Loucy (cell line): ENCODE measurements at regions not wholly inside any gene's neighbourhood (a gene's known extent, or its start where the extent isn't known, plus 50 kb on each side); places are given as distances from the start of the nearest gene placed in this dataset.

Source experiments
- H2AFZ ChIP-seq: fragments of 200-600 bp; sonication (generic); 2 replicates; pipeline ENCODE4 v1.6.0; 2016; ENCODE audit warnings: antibody characterized with exemption, mild to moderate bottlenecking, low read length, moderate library complexity
- H3F3A ChIP-seq: fragments of 200-600 bp; 2 replicates; pipeline ENCODE4 v1.6.0; 2016; ENCODE audit warnings: antibody characterized with exemption, low read depth, mild to moderate bottlenecking
- H3K27me3 ChIP-seq: fragments of 200-600 bp; sonication (generic); 2 replicates; pipeline ENCODE4 v1.6.1; 2014; ENCODE audit warnings: low read length, mild to moderate bottlenecking; ENCODE audit not compliant: insufficient read depth, poor library complexity, severe bottlenecking
- H3K36me3 ChIP-seq: fragments of 200-600 bp; sonication (generic); 2 replicates; pipeline ENCODE4 v1.6.1; 2016; ENCODE audit warnings: low read length; ENCODE audit not compliant: insufficient read depth
- H3K4me1 ChIP-seq: fragments of 200-600 bp; sonication (generic); 2 replicates; pipeline ENCODE4 v1.5.1; 2014; ENCODE audit warnings: low read length, mild to moderate bottlenecking; ENCODE audit not compliant: insufficient read depth, poor library complexity, severe bottlenecking
- H3K4me2 ChIP-seq: fragments of 200-600 bp; sonication (generic); 2 replicates; pipeline ENCODE4 v1.6.0; 2014; ENCODE audit warnings: antibody characterized with exemption, low read length, low read depth, mild to moderate bottlenecking; ENCODE audit not compliant: poor library complexity, severe bottlenecking
- H3K4me3 ChIP-seq: fragments of 200-600 bp; sonication (generic); 2 replicates; pipeline ENCODE4 v1.5.1; 2014; ENCODE audit warnings: low read length, mild to moderate bottlenecking, mixed read lengths; ENCODE audit not compliant: poor library complexity, severe bottlenecking
- H3K79me2 ChIP-seq: fragments of 200-600 bp; sonication (generic); 2 replicates; pipeline ENCODE4 v1.6.1; 2014; ENCODE audit warnings: low read length; ENCODE audit not compliant: insufficient read depth
- H3K9ac ChIP-seq: fragments of 200-600 bp; sonication (generic); 2 replicates; pipeline ENCODE4 v1.6.0; 2014; ENCODE audit warnings: mild to moderate bottlenecking, low read depth, low read length, moderate library complexity; ENCODE audit not compliant: poor library complexity, severe bottlenecking
- H3K9me2 ChIP-seq: fragments of 200-600 bp; sonication (generic); replicated peaks from 2 replicates; pipeline ENCODE4 v1.6.1; 2016; ENCODE audit warnings: low read depth, low read length, mixed read lengths
- H3K9me3 ChIP-seq: fragments of 200-600 bp; sonication (generic); 2 replicates; pipeline ENCODE4 v1.6.1; 2014; ENCODE audit warnings: mild to moderate bottlenecking, antibody characterized with exemption, low read length, low read depth; ENCODE audit not compliant: insufficient read depth
- H4K20me1 ChIP-seq: fragments of 200-600 bp; sonication (generic); 2 replicates; pipeline ENCODE4 v1.6.0; 2014; ENCODE audit warnings: antibody characterized with exemption, low read length, mild to moderate bottlenecking; ENCODE audit not compliant: insufficient read depth, poor library complexity, severe bottlenecking
- CTCF ChIP-seq: fragments of 200-600 bp; sonication (generic); conservative IDR thresholded peaks from 2 replicates; pipeline ENCODE4 v1.5.1; 2014; ENCODE audit warnings: mild to moderate bottlenecking, antibody characterized with exemption, low read length
- EZH2phosphoT487 ChIP-seq: fragments of 200-600 bp; IDR thresholded peaks from 2 replicates; pipeline ENCODE4 v1.6.1; 2018; ENCODE audit warnings: antibody characterized with exemption, mild to moderate bottlenecking, moderate library complexity, borderline replicate concordance

DNA sequence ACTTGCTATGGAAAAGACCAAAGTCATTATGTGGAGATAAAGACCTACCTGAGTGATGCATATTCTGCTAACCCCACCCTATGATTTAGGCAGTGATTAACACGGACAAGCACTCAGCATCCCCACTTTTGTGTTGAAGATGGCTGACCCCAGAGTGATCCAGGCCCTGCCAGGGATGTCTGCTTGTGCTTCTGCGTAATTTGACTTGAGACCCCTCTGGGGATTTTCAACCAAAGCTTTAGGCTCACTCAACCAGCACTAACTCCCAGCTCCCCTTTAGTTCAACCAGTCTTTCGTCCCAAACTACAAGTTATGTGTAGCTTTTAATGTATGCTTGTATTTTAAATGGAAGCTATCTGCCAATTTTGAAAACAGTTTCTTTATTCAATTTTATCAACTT lies 538.0 kb upstream of the ID4 start:
- no peaks in the 10 kb centered on the region for H3K27me3 ChIP-seq
- H3K9me2 ChIP-seq = no peaks in the 10 kb centered on the region
- TF ChIP-seq CTCF (no peak), EZH2phosphoT487 (no peak)
- H3K36me3 ChIP-seq = no peaks in the 10 kb centered on the region
- no peak overlapping the region for H3K9ac ChIP-seq
- H3K9me3 ChIP-seq = no peaks in the 10 kb centered on the region
- no peaks in the 10 kb centered on the region for H4K20me1 ChIP-seq
- H3K4me1 ChIP-seq = no peaks in the 10 kb centered on the region
- no peaks in the 10 kb centered on the region for H3K79me2 ChIP-seq
- no peak overlapping the region for H2AFZ ChIP-seq
- no peaks in the 10 kb centered on the region for H3F3A ChIP-seq
- H3K4me3 ChIP-seq = no peak overlapping the region
- no peak overlapping the region for H3K4me2 ChIP-seq

GRCh38 chr6:19301980-19302379 lies 535.2 kb upstream of the ID4 start:
- Histone ChIP-seq H3K9ac (no peak overlapping the region), H3K9me2 (no peaks in the 10 kb centered on the region), H3K9me3 (no peaks in the 10 kb centered on the region), H3K36me3 (no peaks in the 10 kb centered on the region), H3K4me3 (no peak overlapping the region), H4K20me1 (no peaks in the 10 kb centered on the region), H3K4me1 (no peaks in the 10 kb centered on the region), H3K27me3 (no peaks in the 10 kb centered on the region), H3K79me2 (no peaks in the 10 kb centered on the region), H3F3A (no peaks in the 10 kb centered on the region), H2AFZ (no peak overlapping the region), H3K4me2 (no peak overlapping the region)
- TF ChIP-seq CTCF (no peak), EZH2phosphoT487 (no peak)

GRCh38 chr6:19303383-19303782 lies 533.8 kb upstream of the ID4 start:
- H4K20me1 ChIP-seq = no peaks in the 10 kb centered on the region
- no peaks in the 10 kb centered on the region for H3K79me2 ChIP-seq
- no peaks in the 10 kb centered on the region for H3K27me3 ChIP-seq
- TF ChIP-seq CTCF = no peak
- no peak for TF ChIP-seq EZH2phosphoT487
- H3K4me3 ChIP-seq = no peak overlapping the region
- no peaks in the 10 kb centered on the region for H3K36me3 ChIP-seq
- no peak overlapping the region for H3K4me2 ChIP-seq
- H3K4me1 ChIP-seq = no peaks in the 10 kb centered on the region
- H3K9ac ChIP-seq = no peak overlapping the region
- no peaks in the 10 kb centered on the region; the same call in 1 of the 2 replicates for H3K9me3 ChIP-seq
- no peaks in the 10 kb centered on the region for H3K9me2 ChIP-seq
- no peak overlapping the region for H2AFZ ChIP-seq
- no peaks in the 10 kb centered on the region for H3F3A ChIP-seq
